HG03520 (cell line): ENCODE measurements at regions not wholly inside any gene's neighbourhood (a gene's known extent, or its start where the extent isn't known, plus 50 kb on each side); places are given as distances from the start of the nearest gene placed in this dataset.

ENCODE experiments used
- ATAC-seq: cut with Tn5 transposase; IDR thresholded peaks from one replicate; pipeline ENCODE4 v1.9.1; 2021; ENCODE audit warnings: mild to moderate bottlenecking, moderate library complexity; ENCODE audit not compliant: unreplicated experiment

DNA sequence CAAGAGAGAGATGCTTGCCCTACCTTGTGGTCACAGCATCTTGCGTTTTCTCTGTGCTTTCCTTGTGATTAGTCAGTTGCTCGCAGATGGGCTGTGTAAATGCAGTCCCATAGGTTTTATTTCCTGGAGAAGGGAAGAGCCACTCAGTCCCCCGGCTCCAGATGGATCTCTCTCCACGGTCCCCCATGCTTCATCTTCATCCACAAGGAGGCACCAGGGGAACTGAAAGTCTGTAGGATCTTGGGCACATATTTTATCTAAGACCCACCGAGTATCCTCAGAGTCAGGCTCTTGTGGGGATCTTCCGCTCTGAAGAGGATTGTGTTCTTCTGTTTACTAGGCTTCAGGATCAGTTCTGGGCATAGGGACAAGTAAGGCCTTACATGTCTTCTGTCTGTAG lies 66.8 kb upstream of the E2F8 start:
- ATAC-seq = no peak

DNA sequence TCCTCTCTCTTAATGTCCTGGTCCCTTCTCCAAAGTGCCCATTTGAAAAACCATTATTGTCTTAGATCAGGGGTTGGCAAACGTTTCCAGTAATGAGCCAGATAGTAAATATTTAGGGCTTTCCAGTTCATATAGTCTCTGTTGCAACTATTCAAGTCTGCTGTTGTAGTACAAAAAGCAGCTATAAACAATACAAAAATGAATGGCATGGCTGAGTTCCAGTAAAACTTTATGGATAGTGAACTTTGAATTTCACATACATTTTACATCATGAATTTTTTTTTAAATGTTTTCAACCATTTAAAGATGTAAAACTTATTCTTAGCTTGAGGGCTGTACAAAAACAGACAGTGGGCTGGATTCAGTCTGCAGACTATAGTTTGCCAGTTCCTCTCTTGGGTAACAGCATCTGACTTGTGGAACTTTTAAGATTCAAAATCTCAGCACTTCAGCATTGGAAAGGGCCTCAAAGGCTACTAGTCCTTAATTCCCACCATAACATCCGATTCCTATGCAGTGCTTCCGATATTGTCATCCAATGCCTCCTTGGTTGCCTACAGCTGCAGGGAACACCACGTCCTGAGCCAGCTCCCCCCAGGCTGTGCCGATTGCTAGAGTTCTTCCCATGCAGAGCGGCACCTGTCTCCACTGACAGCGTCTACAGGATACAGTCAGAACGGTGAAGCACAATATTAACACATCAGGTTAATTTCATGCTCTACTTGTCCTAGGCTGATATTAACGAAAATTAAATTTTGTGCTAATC lies 65.6 kb upstream of the E2F8 start:
- ATAC-seq = no peak

DNA sequence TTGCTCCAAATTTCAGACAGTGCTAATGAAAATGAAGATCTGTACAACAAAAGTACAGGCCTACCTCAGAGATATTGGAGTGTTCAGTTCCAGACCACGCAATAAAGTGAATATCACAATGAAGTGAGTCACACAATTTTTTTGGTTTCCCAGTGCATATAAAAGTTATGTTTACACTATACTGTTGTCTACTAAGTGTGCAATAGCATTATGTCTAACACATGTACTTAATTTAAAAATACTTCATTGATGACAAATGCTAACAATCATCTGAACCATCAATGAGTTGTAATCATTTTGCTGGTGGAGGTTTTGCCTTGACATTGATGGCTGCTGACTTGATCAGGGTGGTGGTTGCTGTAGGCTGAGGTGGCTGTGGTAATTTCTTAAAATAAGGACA lies 60.6 kb upstream of the E2F8 start:
- ATAC-seq = no peak

DNA sequence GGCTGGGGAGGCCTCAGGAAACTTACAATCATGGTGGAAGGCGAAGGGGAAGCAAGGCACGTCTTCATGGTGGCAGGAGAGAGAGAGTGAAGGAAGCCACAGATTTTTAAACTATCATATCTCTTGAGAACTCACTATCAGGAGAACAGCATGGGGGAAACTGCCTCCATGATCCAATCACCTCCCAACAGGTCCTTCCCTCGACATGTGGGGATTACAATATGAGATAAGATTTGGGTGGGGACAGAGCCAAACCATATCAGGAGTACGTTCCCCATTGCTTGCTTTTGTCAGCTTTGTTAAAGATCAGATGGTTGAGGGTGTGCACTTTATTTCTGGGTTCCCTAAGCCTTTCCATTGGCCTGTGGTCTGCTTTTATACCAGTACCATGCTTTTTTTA lies 53.7 kb upstream of the E2F8 start:
- ATAC-seq = no peak

DNA sequence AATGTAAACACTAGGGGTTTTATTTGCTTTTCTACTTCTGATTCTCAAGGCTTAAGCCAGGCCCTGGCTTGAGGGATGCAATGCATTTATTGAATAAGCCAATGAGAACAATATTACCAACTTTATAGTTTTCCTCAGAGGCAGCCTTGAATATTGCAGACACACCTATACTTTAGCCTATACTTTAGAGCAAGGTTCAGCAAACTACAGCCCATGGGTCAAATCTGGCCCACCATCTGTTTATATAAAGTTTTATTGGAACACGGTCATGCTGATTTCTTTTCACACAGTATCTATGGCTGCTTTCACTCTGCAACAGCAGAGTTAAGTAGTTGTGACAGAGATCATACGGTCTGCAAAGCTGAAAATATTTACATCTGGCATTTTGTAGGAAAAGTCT lies 50.3 kb upstream of the E2F8 start:
- no peak for ATAC-seq
